ENCODE measurements at regions not wholly inside any gene's neighbourhood (a gene's known extent, or its start where the extent isn't known, plus 50 kb on each side); places are given as distances from the start of the nearest gene placed in this dataset.

DNA sequence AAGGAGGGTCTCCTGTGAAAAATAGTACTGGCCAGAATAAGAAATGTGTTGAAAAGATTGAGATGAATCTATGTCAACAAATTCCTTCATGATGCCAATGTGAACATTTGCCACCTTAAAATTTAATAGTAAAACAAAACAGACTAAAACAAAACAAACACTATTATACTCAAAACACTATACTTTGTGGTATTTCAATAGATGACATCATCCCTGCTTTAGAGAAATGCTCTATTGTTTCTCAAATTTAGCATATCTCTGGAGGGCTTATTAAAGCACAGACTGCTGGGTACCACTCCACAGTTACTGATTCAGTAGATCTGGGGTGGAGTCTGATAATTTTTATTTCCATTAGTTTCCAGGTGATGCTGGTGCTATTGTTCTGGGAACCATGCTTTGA is 579.4 kb upstream of the FAM98A start:
- no peak overlapping the region for H3K27ac Mint-ChIP-seq
- DNase-seq (ENCODE audit: low spot score, unreplicated experiment): no peak
- H3K27me3 Mint-ChIP-seq: peaks cover 4% of the 10 kb centered on the region
- H3K36me3 Mint-ChIP-seq (ENCODE audit: insufficient read depth): no peaks in the 10 kb centered on the region
- no peak for TF ChIP-seq CTCF (IDR thresholded peaks at IDR 0.05; ENCODE audit: unreplicated experiment)
- H3K4me1 Mint-ChIP-seq (ENCODE audit: low read depth): peaks cover 6% of the 10 kb centered on the region
- H3K9me3 Mint-ChIP-seq (ENCODE audit: low read depth): no peaks in the 10 kb centered on the region
- no peak overlapping the region for H3K4me3 Mint-ChIP-seq (ENCODE audit: low read depth)

- H3K36me3 Mint-ChIP-seq (ENCODE audit: insufficient read depth): no peaks in the 10 kb centered on the region
- peaks cover 6% of the 10 kb centered on the region for H3K4me1 Mint-ChIP-seq (ENCODE audit: low read depth)
- no peak overlapping the region for H3K4me3 Mint-ChIP-seq (ENCODE audit: low read depth)
- H3K9me3 Mint-ChIP-seq (ENCODE audit: low read depth): peaks cover 4% of the 10 kb centered on the region
- no peak overlapping the region for H3K27ac Mint-ChIP-seq
- H3K27me3 Mint-ChIP-seq: peaks cover 4% of the 10 kb centered on the region
- no peak for DNase-seq (ENCODE audit: low spot score, unreplicated experiment)
- no peak for TF ChIP-seq CTCF (IDR thresholded peaks at IDR 0.05; ENCODE audit: unreplicated experiment)
These were observed 577.6 kb upstream of the FAM98A start for GRCh38 chr2:34176693-34177092.

GRCh38 chr2:34174506-34174905 is 575.4 kb upstream of the FAM98A start:
- peaks cover 7% of the 10 kb centered on the region for H3K9me3 Mint-ChIP-seq (ENCODE audit: low read depth)
- no peak for DNase-seq (ENCODE audit: low spot score, unreplicated experiment)
- no peak overlapping the region for H3K4me3 Mint-ChIP-seq (ENCODE audit: low read depth)
- H3K27me3 Mint-ChIP-seq: peaks cover 4% of the 10 kb centered on the region
- no peak overlapping the region for H3K27ac Mint-ChIP-seq
- no peak for TF ChIP-seq CTCF (IDR thresholded peaks at IDR 0.05; ENCODE audit: unreplicated experiment)
- H3K36me3 Mint-ChIP-seq (ENCODE audit: insufficient read depth): no peaks in the 10 kb centered on the region
- H3K4me1 Mint-ChIP-seq (ENCODE audit: low read depth): peaks cover 6% of the 10 kb centered on the region

DNA sequence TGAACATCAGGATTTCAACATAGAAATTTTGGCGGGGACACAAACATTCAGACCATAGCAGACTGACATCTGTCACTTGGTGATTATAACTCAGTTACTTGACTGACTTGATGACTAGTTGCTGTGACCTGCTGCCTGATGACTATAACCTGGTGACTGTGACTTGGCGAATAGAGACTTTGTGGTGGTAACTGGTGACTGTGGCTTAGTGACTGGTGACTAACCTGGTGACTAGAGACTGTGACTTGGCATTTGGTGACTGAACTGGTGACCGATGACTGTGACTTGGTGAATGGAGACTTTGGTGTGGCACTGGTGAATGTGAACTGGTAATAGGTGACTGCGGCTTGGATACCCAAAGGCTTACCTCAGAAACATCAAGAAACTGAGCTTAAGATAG is 563.1 kb upstream of the FAM98A start:
- H3K27ac Mint-ChIP-seq: no peak overlapping the region

GRCh38 chr2:34161549-34161948 is 562.5 kb upstream of the FAM98A start:
- Mint-ChIP-seq H3K27me3 (peaks cover 3% of the 10 kb centered on the region), H3K4me3 (ENCODE audit: low read depth) (no peak overlapping the region), H3K27ac (no peak overlapping the region), H3K4me1 (ENCODE audit: low read depth) (no peaks in the 10 kb centered on the region), H3K36me3 (ENCODE audit: insufficient read depth) (no peaks in the 10 kb centered on the region), H3K9me3 (ENCODE audit: low read depth) (no peaks in the 10 kb centered on the region)
- no peak for TF ChIP-seq CTCF (IDR thresholded peaks at IDR 0.05; ENCODE audit: unreplicated experiment)
- no peak for DNase-seq (ENCODE audit: low spot score, unreplicated experiment)

More for the DNA sequence above, 563.1 kb upstream of the FAM98A start:
- Mint-ChIP-seq H3K27me3 (peaks cover 3% of the 10 kb centered on the region), H3K4me1 (ENCODE audit: low read depth) (no peaks in the 10 kb centered on the region), H3K36me3 (ENCODE audit: insufficient read depth) (no peaks in the 10 kb centered on the region), H3K4me3 (ENCODE audit: low read depth) (no peak overlapping the region), H3K9me3 (ENCODE audit: low read depth) (no peaks in the 10 kb centered on the region)
- DNase-seq (ENCODE audit: low spot score, unreplicated experiment): no peak
- no peak for TF ChIP-seq CTCF (IDR thresholded peaks at IDR 0.05; ENCODE audit: unreplicated experiment)
